ENCODE measurements at regions not wholly inside any gene's neighbourhood (a gene's known extent, or its start where the extent isn't known, plus 50 kb on each side); places are given as distances from the start of the nearest gene placed in this dataset.

- TF ChIP-seq CTCF (IDR thresholded peaks at IDR 0.05) (no peak), POLR2A (IDR thresholded peaks at IDR 0.05) (no peak)
These were observed 393.0 kb downstream of the PAX1 start for GRCh38 chr20:22098511-22098910.

All from breast epithelium (tissue), 3 donors.